IMR-90 (cell line): ENCODE measurements at regions not wholly inside any gene's neighbourhood (a gene's known extent, or its start where the extent isn't known, plus 50 kb on each side); places are given as distances from the start of the nearest gene placed in this dataset.

Experiments
- ATAC-seq: fragments of 200-7000 bp; cut with Tn5 transposase; 2 replicates; pipeline ENCODE4 v1.9.1; 2020; ENCODE audit warnings: low read depth, mild to moderate bottlenecking, moderate library complexity
- BruUV-seq: library from RNA; stranded (reverse); fragments of 400-500 nt; replicated peaks from 2 replicates; lab custom pipeline; 2021; lab: Mats Ljungman, UMichigan
- CTCF ChIA-PET: fragments of 300-600 bp; formaldehyde crosslinking; extraction: SDS; loops from one replicate; lab custom pipeline; 2021; ENCODE audit warnings: antibody characterized with exemption; lab: Yijun Ruan, JAX
- POLR2A ChIA-PET: fragments of 300-600 bp; sonication (Branson Sonifier 250); formaldehyde crosslinking; loops from one replicate; lab custom pipeline; 2022; ENCODE audit warnings: antibody characterized with exemption; ENCODE audit not compliant: unreplicated experiment; lab: Charles Lee
- DNase-seq: peaks from one replicate; pipeline ENCODE4 v3.0.0; 2013
- H2AFZ ChIP-seq: replicated peaks from 2 replicates; pipeline ENCODE3; 2013; ENCODE audit warnings: low read length, mild to moderate bottlenecking; ENCODE audit not compliant: poor library complexity
- H2AK5ac ChIP-seq: 2 replicates; pipeline ENCODE4 v1.6.1; 2013; ENCODE audit warnings: low read depth, low read length, inconsistent platforms
- H2AK9ac ChIP-seq: replicated peaks from 2 replicates; pipeline ENCODE3; 2013; ENCODE audit warnings: mild to moderate bottlenecking, low read depth, low read length, moderate library complexity; ENCODE audit not compliant: poor library complexity
- H2BK120ac ChIP-seq: 2 replicates; pipeline ENCODE4 v1.6.1; 2013; ENCODE audit warnings: low read depth, low read length, inconsistent platforms
- H2BK15ac ChIP-seq: 3 replicates; pipeline ENCODE4 v1.6.1; 2013; ENCODE audit warnings: low read depth, low read length, inconsistent platforms
- H2BK20ac ChIP-seq: 2 replicates; pipeline ENCODE4 v1.6.1; 2013; ENCODE audit warnings: low read depth, mild to moderate bottlenecking, inconsistent platforms, low read length, moderate library complexity
- H2BK5ac ChIP-seq: 2 replicates; pipeline ENCODE4 v1.6.1; 2013; ENCODE audit warnings: mild to moderate bottlenecking, low read depth, low read length, inconsistent platforms; ENCODE audit not compliant: poor library complexity, severe bottlenecking
- H3K14ac ChIP-seq: replicated peaks from 2 replicates; pipeline ENCODE4 v1.6.1; 2013; ENCODE audit warnings: low read depth, low read length, inconsistent platforms
- H3K18ac ChIP-seq: 2 replicates; pipeline ENCODE4 v1.6.1; 2013; ENCODE audit warnings: low read depth, low read length, control low read depth
- H3K23ac ChIP-seq: 2 replicates; pipeline ENCODE4 v1.6.1; 2013; ENCODE audit warnings: low read depth, low read length, inconsistent platforms
- H3K27ac ChIP-seq: 2 replicates; pipeline ENCODE4 v1.5.1; 2013; ENCODE audit warnings: mild to moderate bottlenecking, control low read depth, low read length; ENCODE audit not compliant: insufficient read depth
- H3K27me3 ChIP-seq: 2 replicates; pipeline ENCODE4 v1.6.1; 2013; ENCODE audit warnings: low read length; ENCODE audit not compliant: control insufficient read depth, insufficient read depth
- H3K36me3 ChIP-seq: 2 replicates; pipeline ENCODE4 v1.6.1; 2013; ENCODE audit warnings: low read length, mixed read lengths; ENCODE audit not compliant: control insufficient read depth, insufficient read depth
- H3K4ac ChIP-seq: 2 replicates; pipeline ENCODE4 v1.6.1; 2013; ENCODE audit warnings: low read depth, low read length, inconsistent platforms
- H3K4me1 ChIP-seq: 2 replicates; pipeline ENCODE4 v1.6.1; 2013; ENCODE audit warnings: low read length, mixed read lengths; ENCODE audit not compliant: control insufficient read depth, insufficient read depth
- H3K4me2 ChIP-seq: 2 replicates; pipeline ENCODE4 v1.6.1; 2013; ENCODE audit warnings: low read depth, mild to moderate bottlenecking, control low read depth, low read length, moderate library complexity
- H3K4me3 ChIP-seq: 2 replicates; pipeline ENCODE4 v1.5.1; 2013; ENCODE audit warnings: low read depth, mild to moderate bottlenecking, control low read depth, low read length, moderate library complexity; ENCODE audit not compliant: insufficient read depth
- H3K56ac ChIP-seq: 2 replicates; pipeline ENCODE4 v1.6.1; 2013; ENCODE audit warnings: low read length, inconsistent platforms; ENCODE audit not compliant: insufficient read depth; ENCODE audit errors: extremely low read depth
- H3K79me1 ChIP-seq, 2 experiments: 2 replicates each; pipeline ENCODE4 v1.6.1; 2013; ENCODE audit warnings: low read length in 2 of 2, inconsistent platforms in 1 of 2, low read depth in 1 of 2
- H3K9ac ChIP-seq: 2 replicates; pipeline ENCODE4 v1.6.1; 2013; ENCODE audit warnings: low read depth, low read length, control low read depth
- H3K9me1 ChIP-seq: 2 replicates; pipeline ENCODE4 v1.6.1; 2013; ENCODE audit warnings: low read length, inconsistent platforms; ENCODE audit not compliant: insufficient read depth
- H3K9me3 ChIP-seq: 2 replicates; pipeline ENCODE4 v1.6.1; 2013; ENCODE audit warnings: low read length; ENCODE audit not compliant: control insufficient read depth, insufficient read depth
- H4K20me1 ChIP-seq: 2 replicates; pipeline ENCODE4 v1.6.1; 2013; ENCODE audit warnings: low read length, inconsistent platforms; ENCODE audit not compliant: insufficient read depth
- H4K5ac ChIP-seq: 2 replicates; pipeline ENCODE4 v1.6.1; 2013; ENCODE audit warnings: mild to moderate bottlenecking, low read depth, low read length, control low read depth
- H4K8ac ChIP-seq, 2 experiments: 2 replicates each; pipeline ENCODE4 v1.6.1; 2013; ENCODE audit warnings: low read depth in 2 of 2, low read length in 2 of 2, control low read depth in 1 of 2, inconsistent platforms in 1 of 2
- H4K91ac ChIP-seq: 2 replicates; pipeline ENCODE4 v1.6.1; 2013; ENCODE audit warnings: low read depth, low read length, inconsistent platforms; ENCODE audit not compliant: insufficient read depth
- CHD1 ChIP-seq: IDR thresholded peaks from 2 replicates; pipeline ENCODE4 v1.6.1; 2012; ENCODE audit warnings: low read depth, low read length, improper control_type of control experiment
- CTCF ChIP-seq: conservative IDR thresholded peaks from 2 replicates; pipeline ENCODE4 v1.5.1; 2012; ENCODE audit warnings: mild to moderate bottlenecking, low read depth, low read length, improper control_type of control experiment
- ELK1 ChIP-seq: fragments of 150-350 bp; IDR thresholded peaks from 2 replicates; pipeline ENCODE4 v1.6.1; 2016; ENCODE audit warnings: low read depth, mild to moderate bottlenecking, low read length, moderate library complexity, borderline replicate concordance
- FOS ChIP-seq: fragments of 150-350 bp; IDR thresholded peaks from 2 replicates; pipeline ENCODE4 v1.6.1; 2016; ENCODE audit warnings: low read depth, low read length
- MAZ ChIP-seq: IDR thresholded peaks from 2 replicates; pipeline ENCODE4 v1.6.1; 2012; ENCODE audit warnings: low read depth, mild to moderate bottlenecking, low read length, improper control_type of control experiment, moderate library complexity, borderline replicate concordance
- NFE2L2 ChIP-seq: fragments of 150-350 bp; IDR thresholded peaks from 2 replicates; pipeline ENCODE4 v1.6.1; 2016; ENCODE audit warnings: low read depth, mild to moderate bottlenecking, low read length
- RAD21 ChIP-seq: IDR thresholded peaks from 2 replicates; pipeline ENCODE4 v1.6.1; 2012; ENCODE audit warnings: low read length, improper control_type of control experiment
- RCOR1 ChIP-seq: IDR thresholded peaks from 2 replicates; pipeline ENCODE4 v1.6.1; 2012; ENCODE audit warnings: mild to moderate bottlenecking, low read length, improper control_type of control experiment; ENCODE audit not compliant: insufficient replicate concordance
- RFX5 ChIP-seq: IDR thresholded peaks from 2 replicates; pipeline ENCODE4 v1.8.0; 2012; ENCODE audit warnings: low read depth, mild to moderate bottlenecking, low read length, moderate library complexity
- SMC3 ChIP-seq: fragments of 150-350 bp; IDR thresholded peaks from 2 replicates; pipeline ENCODE4 v1.6.1; 2016; ENCODE audit warnings: low read depth, mild to moderate bottlenecking, antibody characterized with exemption, low read length, moderate library complexity
- USF2 ChIP-seq: fragments of 150-350 bp; IDR thresholded peaks from 2 replicates; pipeline ENCODE4 v1.6.1; 2017; ENCODE audit warnings: mild to moderate bottlenecking, antibody characterized with exemption, low read length, low read depth
- WGBS, 2 experiments: methylation state at CpG; one replicate each; pipeline versions ENCODE4 v1.1.5 to v1.1.7; 2013; ENCODE audit warnings: missing lambda C conversion rate in 2 of 2; ENCODE audit not compliant: insufficient read length in 1 of 2; ENCODE audit errors: extremely low coverage in 2 of 2; 5-methylcytosine and 5-hydroxymethylcytosine counted together
- dilution Hi-C: fragments of 300-500 bp; cut with HindIII; formaldehyde crosslinking; loops from one replicate; pipeline ENCODE4 v1.14.3; 2018; ENCODE audit warnings: low sequenced_read_pairs; ENCODE audit not compliant: unreplicated experiment
- in situ Hi-C: fragments of 300-500 bp; cut with MboI; formaldehyde crosslinking; loops from 3 replicates; pipeline ENCODE4 v1.14.3; 2019; ENCODE audit warnings: low sequenced_read_pairs, inconsistent platforms, mixed read lengths
- intact Hi-C: fragments of 100-400 bp; cut with micrococcal nuclease; formaldehyde crosslinking; loops from 2 replicates; pipeline ENCODE4 v1.10.0; 2022

GRCh38 chr12:91588874-91589454, 406.3 kb upstream of the DCN start:
- H3K27ac ChIP-seq: no peak overlapping the region
- no peak overlapping the region for H3K4me2 ChIP-seq
- H2BK20ac ChIP-seq: no peak overlapping the region
- no peaks in the 10 kb centered on the region for H3K4me1 ChIP-seq
- no peak overlapping the region for H2AK9ac ChIP-seq
- no peaks in the 10 kb centered on the region for H3K9me3 ChIP-seq
- DNase-seq (no peak), ATAC-seq (no peak)
- TF ChIP-seq FOS (no peak), RCOR1 (no peak), MAZ (no peak), CHD1 (no peak), RFX5 (no peak), RAD21 (no peak), USF2 (no peak), ELK1 (no peak), CTCF (no peak), SMC3 (no peak), NFE2L2 (no peak)
- H4K5ac ChIP-seq: no peak overlapping the region
- no peak overlapping the region for H4K91ac ChIP-seq
- no peak overlapping the region for H2BK120ac ChIP-seq
- no peaks in the 10 kb centered on the region for H4K20me1 ChIP-seq
- ChIA-PET POLR2A (no interaction called here), CTCF (no interaction called here)
- intact Hi-C loops: no loop called here
- dilution Hi-C loops: no loop called here
- no peak overlapping the region for H2AK5ac ChIP-seq
- no peak overlapping the region for H3K9ac ChIP-seq
- no peak overlapping the region for H3K18ac ChIP-seq
- no peaks in the 10 kb centered on the region for H3K79me1 ChIP-seq
- no TSS peak for BruUV-seq
- WGBS, 2 experiments: no CpG with 5 or more reads among the region's 2 CpGs
- H3K4me3 ChIP-seq: no peak overlapping the region
- H3K56ac ChIP-seq: no peak overlapping the region
- H2BK15ac ChIP-seq: no peak overlapping the region
- H2BK5ac ChIP-seq: no peak overlapping the region
- no peak overlapping the region for H4K8ac ChIP-seq
- H3K4ac ChIP-seq: no peak overlapping the region
- H3K27me3 ChIP-seq: no peaks in the 10 kb centered on the region
- no peaks in the 10 kb centered on the region for H3K9me1 ChIP-seq
- no peak overlapping the region for H3K23ac ChIP-seq
- H3K14ac ChIP-seq: no peak overlapping the region
- no peak overlapping the region for H2AFZ ChIP-seq
- H3K36me3 ChIP-seq: no peaks in the 10 kb centered on the region
- in situ Hi-C loops: no loop called here
